HEK293T (cell line): ENCODE measurements at regions not wholly inside any gene's neighbourhood (a gene's known extent, or its start where the extent isn't known, plus 50 kb on each side); places are given as distances from the start of the nearest gene placed in this dataset.

Source experiments
- ARNT ChIP-seq: fragments of 450-650 bp; IDR thresholded peaks from 2 replicates; pipeline ENCODE4 v1.6.1; 2017; ENCODE audit warnings: mild to moderate bottlenecking
- BHLHE40 ChIP-seq: fragments of 450-650 bp; IDR thresholded peaks from 2 replicates; pipeline ENCODE4 v1.6.1; 2016; ENCODE audit warnings: mild to moderate bottlenecking, moderate library complexity, borderline replicate concordance
- CTBP1 ChIP-seq: fragments of 450-650 bp; IDR thresholded peaks from 2 replicates; pipeline ENCODE4 v1.6.1; 2016; ENCODE audit warnings: borderline replicate concordance
- ELF4 ChIP-seq: fragments of 450-650 bp; IDR thresholded peaks from 2 replicates; pipeline ENCODE4 v1.6.1; 2017; ENCODE audit warnings: antibody characterized with exemption
- FOXK2 ChIP-seq: fragments of 450-650 bp; IDR thresholded peaks from 2 replicates; pipeline ENCODE4 v1.6.1; 2016; ENCODE audit warnings: mild to moderate bottlenecking
- FOXM1 ChIP-seq: fragments of 450-650 bp; IDR thresholded peaks from 2 replicates; pipeline ENCODE4 v1.6.1; 2017; ENCODE audit warnings: mild to moderate bottlenecking, borderline replicate concordance
- SP1 ChIP-seq: fragments of 450-650 bp; IDR thresholded peaks from 2 replicates; pipeline ENCODE4 v1.6.1; 2017
- SUZ12 ChIP-seq: fragments of 450-650 bp; IDR thresholded peaks from 2 replicates; pipeline ENCODE4 v1.6.1; 2016; ENCODE audit warnings: mild to moderate bottlenecking
- TARDBP ChIP-seq: fragments of 450-650 bp; IDR thresholded peaks from 2 replicates; pipeline ENCODE4 v1.6.1; 2016
- ZNF384 ChIP-seq: fragments of 450-650 bp; IDR thresholded peaks from 2 replicates; pipeline ENCODE4 v1.6.1; 2016

GRCh38 chr3:71857956-71858355, 73.0 kb upstream of the PROK2 start:
- TF ChIP-seq CTBP1, result no peak
- no peak for TF ChIP-seq SP1
- no peak for TF ChIP-seq TARDBP
- TF ChIP-seq ARNT, result no peak
- no peak for TF ChIP-seq FOXM1
- TF ChIP-seq SUZ12, result no peak
- no peak for TF ChIP-seq BHLHE40
- TF ChIP-seq ELF4, result no peak
- TF ChIP-seq FOXK2, result no peak
- no peak for TF ChIP-seq ZNF384
